ENCODE measurements at regions not wholly inside any gene's neighbourhood (a gene's known extent, or its start where the extent isn't known, plus 50 kb on each side); places are given as distances from the start of the nearest gene placed in this dataset.

GRCh38 chr9:26112724-26113123 is 434.5 kb upstream of the TUSC1 start:
- TF ChIP-seq PPARA (CRISPR knock-in tag; IDR thresholded peaks at IDR 0.05; ENCODE audit: borderline replicate concordance), result no peak
- TF ChIP-seq ARNTL (CRISPR knock-in tag; IDR thresholded peaks at IDR 0.05; ENCODE audit: borderline replicate concordance, low read depth), result no peak

Measured in SK-N-SH treated with all-trans-retinoic acid at 6 μM for 48 hours (cell line).